Right hindlimb (tissue), 1 donor: ENCODE measurements at regions not wholly inside any gene's neighbourhood (a gene's known extent, or its start where the extent isn't known, plus 50 kb on each side); places are given as distances from the start of the nearest gene placed in this dataset.

Experiments
- DNase-seq: peaks from one replicate; pipeline ENCODE4 v3.0.0-alpha.2; 2018

- DNase-seq, result no peak
Measured at GRCh38 chr12:92208613-92209121, 63.0 kb upstream of the BTG1 start.

DNA sequence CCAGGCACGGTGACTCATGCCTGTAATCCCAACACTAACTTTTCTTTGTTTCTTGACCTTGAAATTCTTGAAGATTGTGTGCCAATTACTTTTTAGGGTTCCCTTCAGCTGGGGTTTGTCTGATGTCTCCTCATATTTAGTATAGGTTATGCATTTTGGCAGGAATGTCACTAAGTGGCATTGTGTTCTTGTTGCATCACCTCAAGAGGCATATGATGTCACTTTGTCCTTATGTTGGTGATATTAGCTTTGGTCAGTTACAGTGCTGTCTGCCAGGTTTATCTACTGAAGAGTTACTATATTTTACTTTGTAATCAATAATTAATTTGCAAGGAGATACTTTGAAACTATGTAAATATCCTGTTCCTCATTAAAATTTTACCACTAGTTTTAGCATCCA is 61.0 kb upstream of the BTG1 start:
- DNase-seq, result no peak

DNA sequence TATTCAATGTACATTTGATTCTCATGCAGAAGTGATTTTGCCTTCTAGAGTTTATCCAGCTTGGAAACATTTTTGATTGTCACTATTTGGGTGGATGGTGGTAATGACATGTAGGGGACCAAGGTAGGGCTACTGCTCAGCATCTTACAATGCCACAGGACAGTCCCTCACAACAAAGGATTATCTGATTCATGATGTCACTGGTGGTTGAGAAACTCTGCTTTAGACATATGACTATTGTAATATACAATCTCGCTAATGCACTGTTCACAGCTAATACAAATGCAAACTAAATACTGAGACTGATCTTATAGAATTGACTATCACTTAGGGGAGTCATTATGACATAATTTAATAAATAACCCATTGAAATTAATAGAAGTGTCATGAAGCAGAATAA is 60.4 kb upstream of the BTG1 start:
- DNase-seq, result no peak

GRCh38 chr12:92199819-92200576 is 54.4 kb upstream of the BTG1 start:
- no peak for DNase-seq

- DNase-seq, result no peak
Measured at GRCh38 chr12:92197815-92198214, 52.2 kb upstream of the BTG1 start.

DNA sequence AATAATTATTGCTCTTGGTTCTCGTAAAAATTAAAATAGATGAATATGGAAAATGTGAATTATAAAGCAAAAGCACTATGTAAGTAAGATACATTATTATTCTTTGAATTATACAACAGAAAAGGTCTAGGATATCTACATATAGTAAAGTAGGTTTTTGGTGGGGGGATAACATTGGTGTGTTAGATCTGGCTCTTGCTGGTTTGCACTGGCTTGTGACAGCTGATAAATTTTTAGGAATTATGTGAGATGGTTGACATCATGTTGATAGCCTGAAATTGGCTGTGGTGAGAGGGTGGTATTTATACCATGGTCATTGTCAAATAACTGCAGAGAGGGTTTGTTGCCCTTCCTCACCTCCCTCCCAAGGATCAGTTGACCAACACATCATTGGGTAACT is 50.7 kb upstream of the BTG1 start:
- no peak for DNase-seq
